HCT116 (cell line): ENCODE measurements at regions not wholly inside any gene's neighbourhood (a gene's known extent, or its start where the extent isn't known, plus 50 kb on each side); places are given as distances from the start of the nearest gene placed in this dataset.

Source experiments
- ATAC-seq: fragments of 200-7000 bp; cut with Tn5 transposase; 2 replicates; pipeline ENCODE4 v1.9.1; 2020; ENCODE audit warnings: mild to moderate bottlenecking, moderate library complexity
- BruUV-seq: library from RNA; stranded (reverse); fragments of 400-500 nt; replicated peaks from 2 replicates; lab custom pipeline; 2021; lab: Mats Ljungman, UMichigan
- CTCF ChIA-PET: fragments of 300-600 bp; sonication (Branson Sonifier 250); formaldehyde crosslinking; loops from one replicate; lab custom pipeline; 2021; ENCODE audit warnings: antibody characterized with exemption; lab: Charles Lee
- POLR2A ChIA-PET: fragments of 300-600, 350-600 bp; sonication (Branson Sonifier 250); formaldehyde crosslinking; loops from one replicate; lab custom pipeline; 2021; ENCODE audit warnings: antibody characterized with exemption; lab: Charles Lee
- RAD21 ChIA-PET, 2 experiments: fragments of 300-600 bp; sonication (Branson Sonifier 250); formaldehyde crosslinking; loops; one replicate each; lab custom pipeline; 2023; ENCODE audit warnings: low total read pairs in 2 of 2; ENCODE audit not compliant: uncharacterized antibody in 2 of 2, unreplicated experiment in 2 of 2, low non-redundant PET in 1 of 2; lab: Charles Lee
- DNase-seq: peaks from one replicate; pipeline ENCODE4 v3.0.0-alpha.2; 2010; ENCODE audit warnings: low read depth, low spot score
- H2AFZ ChIP-seq: fragments of 200-600 bp; shearing (Covaris generic), sonication (generic); 2 replicates; pipeline ENCODE4 v1.6.1; 2017; ENCODE audit warnings: low read depth, mixed run types, mixed read lengths, antibody characterized with exemption, low read length; ENCODE audit not compliant: poor library complexity, severe bottlenecking
- H3K27ac ChIP-seq: 2 replicates; pipeline ENCODE4 v1.5.1; 2012; ENCODE audit warnings: low read depth, low read length
- H3K27me3 ChIP-seq: fragments of 200-600 bp; sonication (generic); 2 replicates; pipeline ENCODE4 v1.6.1; 2016; ENCODE audit warnings: mixed run types, low read length, mixed read lengths; ENCODE audit not compliant: insufficient read depth
- H3K36me3 ChIP-seq, 2 experiments: fragments of 200-500 bp in 1 of 2; fragments of 200-600 bp in 1 of 2; sonication (Bioruptor generic) in 1 of 2; sonication (generic) in 1 of 2; 2 replicates each; pipeline versions ENCODE4 v1.5.1 to v1.6.1; 2014 to 2016; ENCODE audit warnings: low read length in 2 of 2, inconsistent platforms in 1 of 2, mixed read lengths in 1 of 2, mixed run types in 1 of 2; ENCODE audit not compliant: insufficient read depth in 2 of 2, control insufficient read depth in 1 of 2
- H3K4me1 ChIP-seq, 2 experiments: fragments of 200-600 bp in 1 of 2; sonication (generic) in 1 of 2; 2 replicates each; pipeline versions ENCODE4 v1.5.1 to v1.6.1; 2012 to 2017; ENCODE audit warnings: low read length in 2 of 2, inconsistent platforms in 1 of 2, mild to moderate bottlenecking in 1 of 2, mixed read lengths in 1 of 2, mixed run types in 1 of 2, moderate library complexity in 1 of 2; ENCODE audit not compliant: insufficient read depth in 2 of 2, control insufficient read depth in 1 of 2
- H3K4me2 ChIP-seq: fragments of 200-600 bp; sonication (generic); 2 replicates; pipeline ENCODE4 v1.6.1; 2017; ENCODE audit warnings: mixed run types, low read length, mixed read lengths
- H3K4me3 ChIP-seq, 2 experiments: fragments of 200-600 bp in 1 of 2; sonication (generic) in 1 of 2; replicated peaks in 1 of 2; 2 replicates each; pipeline ENCODE4 v1.5.1; 2011 to 2016; ENCODE audit warnings: low read length in 2 of 2, control low read depth in 1 of 2, low read depth in 1 of 2, mild to moderate bottlenecking in 1 of 2, mixed read lengths in 1 of 2, mixed run types in 1 of 2
- H3K79me2 ChIP-seq: fragments of 200-600 bp; sonication (generic); 2 replicates; pipeline ENCODE4 v1.6.1; 2017; ENCODE audit warnings: mild to moderate bottlenecking, mixed run types, low read length, moderate library complexity, mixed read lengths; ENCODE audit not compliant: insufficient read depth
- H3K9ac ChIP-seq: fragments of 200-600 bp; sonication (generic); 2 replicates; pipeline ENCODE4 v1.6.1; 2016; ENCODE audit warnings: low read length, mixed read lengths
- H3K9me2 ChIP-seq: fragments of 200-600 bp; sonication (generic), shearing (Covaris generic); 2 replicates; pipeline ENCODE4 v1.6.1; 2017; ENCODE audit warnings: mixed run types, mild to moderate bottlenecking, moderate library complexity; ENCODE audit not compliant: insufficient read depth
- H3K9me3 ChIP-seq, 2 experiments: fragments of 200-500 bp in 1 of 2; fragments of 200-600 bp in 1 of 2; sonication (Bioruptor generic) in 1 of 2; sonication (generic) in 1 of 2; 2 replicates each; pipeline ENCODE4 v1.6.1; 2014 to 2017; ENCODE audit warnings: low read length in 2 of 2, mixed read lengths in 2 of 2, inconsistent platforms in 1 of 2, low read depth in 1 of 2, mild to moderate bottlenecking in 1 of 2, mixed run types in 1 of 2, moderate library complexity in 1 of 2; ENCODE audit not compliant: control insufficient read depth in 1 of 2, insufficient read depth in 1 of 2
- H4K20me1 ChIP-seq: fragments of 200-600 bp; sonication (generic), shearing (Covaris generic); 2 replicates; pipeline ENCODE4 v1.6.1; 2017; ENCODE audit warnings: mixed run types, mild to moderate bottlenecking, moderate library complexity; ENCODE audit not compliant: insufficient read depth
- CBX3 ChIP-seq: IDR thresholded peaks from 2 replicates; pipeline ENCODE4 v1.6.1; 2012; ENCODE audit warnings: low read depth
- CEBPB ChIP-seq: IDR thresholded peaks from 2 replicates; pipeline ENCODE4 v1.6.1; 2012; ENCODE audit warnings: low read depth
- EGR1 ChIP-seq: IDR thresholded peaks from 2 replicates; pipeline ENCODE4 v1.6.1; 2012; ENCODE audit warnings: low read depth
- EZH2phosphoT487 ChIP-seq: fragments of 200-600 bp; IDR thresholded peaks from 2 replicates; pipeline ENCODE4 v1.6.1; 2018; ENCODE audit warnings: antibody characterized with exemption, borderline replicate concordance
- POLR2A ChIP-seq: IDR thresholded peaks from 2 replicates; pipeline ENCODE4 v1.7.0; 2011; ENCODE audit warnings: borderline replicate concordance; ENCODE audit not compliant: insufficient read depth, insufficient read length; ENCODE audit errors: extremely low read depth
- RAD21 ChIP-seq: IDR thresholded peaks from 2 replicates; pipeline ENCODE4 v1.6.1; 2012; ENCODE audit warnings: low read depth, mild to moderate bottlenecking
- YY1 ChIP-seq: IDR thresholded peaks from 2 replicates; pipeline ENCODE4 v1.6.1; 2011; ENCODE audit warnings: low read length, low read depth, moderate library complexity, mild to moderate bottlenecking; ENCODE audit not compliant: insufficient replicate concordance; ENCODE audit errors: extremely low read depth
- ZFX ChIP-seq: fragments of 450-650 bp; IDR thresholded peaks from 2 replicates; pipeline ENCODE4 v1.6.1; 2017
- intact Hi-C: fragments of 100-400 bp; cut with micrococcal nuclease; formaldehyde crosslinking; loops from 2 replicates; pipeline ENCODE4 v1.10.0; 2022
- TF ChIP-seq, protein P1 (sequence below), 3 experiments: fragments of 200-600 bp in 1 of 3; sonication (generic) in 1 of 3; IDR thresholded peaks in 2 of 3; conservative IDR thresholded peaks in 1 of 3; 2 replicates each; pipeline ENCODE4 v1.5.1; 2012 to 2017; ENCODE audit warnings: low read depth in 2 of 3, low read length in 2 of 3, antibody characterized with exemption in 1 of 3, borderline replicate concordance in 1 of 3, control low read depth in 1 of 3, mild to moderate bottlenecking in 1 of 3, mixed read lengths in 1 of 3, mixed run types in 1 of 3, moderate library complexity in 1 of 3; ENCODE audit not compliant: insufficient read depth in 1 of 3

- ATAC-seq (no peak), DNase-seq (no peak)
- BruUV-seq = no TSS peak
- ChIA-PET POLR2A (no interaction called here), RAD21 (no interaction called here), CTCF (no interaction called here)
- Histone ChIP-seq H3K9me2 (no peaks in the 10 kb centered on the region), H3K4me2 (no peak overlapping the region), H3K4me3 (no peak overlapping the region), H3K27ac (no peak overlapping the region), H3K27me3 (peaks cover 43% of the 10 kb centered on the region), H3K9me3 (no peaks in the 10 kb centered on the region), H3K79me2 (no peaks in the 10 kb centered on the region), H4K20me1 (no peaks in the 10 kb centered on the region; the same call in 1 of the 2 replicates), H3K4me1 (no peaks in the 10 kb centered on the region), H3K36me3 (no peaks in the 10 kb centered on the region), H3K9ac (no peak overlapping the region), H2AFZ (no peak overlapping the region)
- no peak for TF ChIP-seq YY1
- TF ChIP-seq EGR1 = no peak
- TF ChIP-seq, protein P1, sequence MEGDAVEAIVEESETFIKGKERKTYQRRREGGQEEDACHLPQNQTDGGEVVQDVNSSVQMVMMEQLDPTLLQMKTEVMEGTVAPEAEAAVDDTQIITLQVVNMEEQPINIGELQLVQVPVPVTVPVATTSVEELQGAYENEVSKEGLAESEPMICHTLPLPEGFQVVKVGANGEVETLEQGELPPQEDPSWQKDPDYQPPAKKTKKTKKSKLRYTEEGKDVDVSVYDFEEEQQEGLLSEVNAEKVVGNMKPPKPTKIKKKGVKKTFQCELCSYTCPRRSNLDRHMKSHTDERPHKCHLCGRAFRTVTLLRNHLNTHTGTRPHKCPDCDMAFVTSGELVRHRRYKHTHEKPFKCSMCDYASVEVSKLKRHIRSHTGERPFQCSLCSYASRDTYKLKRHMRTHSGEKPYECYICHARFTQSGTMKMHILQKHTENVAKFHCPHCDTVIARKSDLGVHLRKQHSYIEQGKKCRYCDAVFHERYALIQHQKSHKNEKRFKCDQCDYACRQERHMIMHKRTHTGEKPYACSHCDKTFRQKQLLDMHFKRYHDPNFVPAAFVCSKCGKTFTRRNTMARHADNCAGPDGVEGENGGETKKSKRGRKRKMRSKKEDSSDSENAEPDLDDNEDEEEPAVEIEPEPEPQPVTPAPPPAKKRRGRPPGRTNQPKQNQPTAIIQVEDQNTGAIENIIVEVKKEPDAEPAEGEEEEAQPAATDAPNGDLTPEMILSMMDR (IDR thresholded peaks at IDR 0.05 in 2 of 3, conservative IDR thresholded peaks at IDR 0.05 in 1 of 3; ENCODE audit: borderline replicate concordance in 1 of 3, insufficient read depth in 1 of 3, low read depth in 2 of 3, low read length in 2 of 3) = no peak
- TF ChIP-seq POLR2A = no peak
- TF ChIP-seq ZFX = no peak
- no peak for TF ChIP-seq CBX3
- no peak for TF ChIP-seq RAD21
- TF ChIP-seq EZH2phosphoT487 = no peak
- intact Hi-C loops = no loop called here
Observed at GRCh38 chr5:75907651-75908050, 175.5 kb upstream of the SV2C start.

- Histone ChIP-seq H3K36me3 (no peaks in the 10 kb centered on the region), H4K20me1 (no peaks in the 10 kb centered on the region), H3K27me3 (0 out of 2 replicates have a peak, but pooled peaks cover 10% of the 10 kb centered on the region), H3K79me2 (no peaks in the 10 kb centered on the region), H3K9me2 (no peaks in the 10 kb centered on the region), H3K9me3 (no peaks in the 10 kb centered on the region), H3K4me2 (no peak overlapping the region), H3K9ac (no peak overlapping the region), H3K4me3 (no peak overlapping the region), H2AFZ (no peak overlapping the region), H3K27ac (no peak overlapping the region), H3K4me1 (no peaks in the 10 kb centered on the region)
- ChIA-PET RAD21 (no interaction called here), CTCF (no interaction called here), POLR2A (no interaction called here)
- no peak for ATAC-seq
- intact Hi-C loops = no loop called here
- no peak for TF ChIP-seq CEBPB
- no TSS peak for BruUV-seq
- no peak for DNase-seq
Observed at GRCh38 chr5:75894482-75894881, 177.2 kb upstream of the POC5 start.
